Heart right ventricle (tissue), 16 donors: ENCODE measurements at regions not wholly inside any gene's neighbourhood (a gene's known extent, or its start where the extent isn't known, plus 50 kb on each side); places are given as distances from the start of the nearest gene placed in this dataset.
"Not testable (repeated sequence)": the region's sequence is repeated elsewhere in the genome, so short reads cannot be mapped to it uniquely, and the experiment has no call there.

Experiments
- ATAC-seq, 8 donors: fragments of 200-7000 bp; cut with Tn5 transposase; one replicate each; pipeline ENCODE4 v1.9.1; 2020; ENCODE audit warnings: mild to moderate bottlenecking in 8 of 8, moderate library complexity in 8 of 8, moderate number of reproducible peaks in 1 of 8
- DNase-seq, 2 donors: peaks; one replicate each; pipeline ENCODE4 v3.0.0-alpha.2; 2020
- H3K27ac ChIP-seq, 10 donors: fragments of 200-600 bp; sonication (generic) in 2 of 10; one replicate each; pipeline versions ENCODE4 v1.5.0 to v1.8.0; 2020 to 2022; ENCODE audit warnings: mild to moderate bottlenecking in 3 of 10
- H3K27me3 ChIP-seq, 7 donors: fragments of 200-600 bp; one replicate each; pipeline ENCODE4 v1.8.0; 2021 to 2022; ENCODE audit warnings: mild to moderate bottlenecking in 2 of 7
- H3K36me3 ChIP-seq, 9 donors: fragments of 200-600 bp; sonication (generic) in 1 of 9; one replicate each; pipeline versions ENCODE4 v1.5.0 to v1.8.0; 2020 to 2022; ENCODE audit warnings: mild to moderate bottlenecking in 2 of 9
- H3K4me1 ChIP-seq, 9 donors: fragments of 200-600 bp; sonication (generic) in 1 of 9; one replicate each; pipeline versions ENCODE4 v1.5.0 to v1.8.0; 2020 to 2022; ENCODE audit warnings: mild to moderate bottlenecking in 4 of 9
- H3K4me3 ChIP-seq, 10 donors: fragments of 200-600 bp; sonication (generic) in 2 of 10; one replicate each; pipeline versions ENCODE4 v1.5.0 to v1.8.0; 2020 to 2022; ENCODE audit warnings: mild to moderate bottlenecking in 7 of 10, moderate library complexity in 2 of 10
- H3K9me3 ChIP-seq, 11 donors: fragments of 200-600 bp in 10 of 11; sonication (generic) in 2 of 11; one replicate each; pipeline versions ENCODE4 v1.5.0 to v1.8.0; 2013 to 2022; ENCODE audit warnings: mild to moderate bottlenecking in 2 of 11, control low read depth in 1 of 11, moderate library complexity in 1 of 11
- CTCF ChIP-seq, 9 donors: fragments of 200-600 bp; sonication (generic) in 2 of 9; IDR thresholded peaks; one replicate each; pipeline versions ENCODE4 v1.5.0 to v1.8.0; 2021 to 2022; ENCODE audit warnings: antibody characterized with exemption in 9 of 9, mild to moderate bottlenecking in 5 of 9, moderate library complexity in 1 of 9
- WGBS, 2 donors: extraction: QIAGEN DNeasy Blood & Tissue Kit; methylation state at CpG; one replicate each; pipeline ENCODE4 v1.1.7; 2013; ENCODE audit warnings: inconsistent platforms in 1 of 2; 5-methylcytosine and 5-hydroxymethylcytosine counted together
- intact Hi-C, 10 donors: fragments of 100-400 bp; cut with DNase I; formaldehyde crosslinking; loops; one replicate each; pipeline versions ENCODE4 v1.11.1 to v1.14.2; 2022
- donor health status: Arrhythmogenic right ventricular cardiomyopathy.
- donor health status: ischemic (EF 13 %, LVEDD 7.1; RV severe dilation, severe dysfunction).
- donor health status: healthy with polysubstance abuse.
- donor health status: DM: no; HTN: yes; CAD: no.
- donor health status: DM: no; HTN: no; CAD: no.
- donor health status: ischemic (EF 25% LVEDD 6.9; RV normal size, moderate dysfunction).
- donor health status: ischemic (EF 25% LVEDD 5.7; RV mildly dilated, moderate dysfunction).
- donor health status: healthy.
- donor health status: DM: yes; HTN: yes; CAD: no.
- donor health status: Ischemic cardiomyopathy.
- donor health status: ischemic (EF 35%, LVEDD 5.7; RV mildly dilated, moderate dysfunction).
- donor health status: nonischemic (EF 11% LVEDD 7.7; RV severe dilation, severe dysfunction).
- donor health status: DM: yes; HTN: yes; CAD: no.
- donor health status: PGD.
- donor health status: ischemic (EF 29% LVEDD 5.4; RV normal size, mild dysfunction).
- donor health status: nonischemic (EF 23%, LVEDD 6.1; RV moderate dilation, normal function).

GRCh38 chr1:98538106-98538505 lies 123.4 kb upstream of the SNX7 start:
- ATAC-seq (no peak), DNase-seq (no peak)
- Histone ChIP-seq H3K27me3 (no peaks in the 10 kb centered on the region), H3K4me3 (no peak overlapping the region), H3K4me1 (no peaks in the 10 kb centered on the region), H3K9me3 (no peaks in the 10 kb centered on the region), H3K27ac (no peak overlapping the region), H3K36me3 (no peaks in the 10 kb centered on the region)
- 50 to 65% methylated on average over 3 of the region's 3 CpGs for WGBS, 2 donors
- no peak for TF ChIP-seq CTCF (IDR thresholded peaks at IDR 0.05)
- intact Hi-C loops, result no loop called here

- no peak for TF ChIP-seq CTCF (IDR thresholded peaks at IDR 0.05)
- intact Hi-C loops, result no loop called here
- no peak for ATAC-seq
- Histone ChIP-seq H3K9me3 (peaks cover 0 to 38% (median 4%) of the 10 kb centered on the region in 11 donors), H3K4me1 (no peaks in the 10 kb centered on the region), H3K4me3 (no peak overlapping the region), H3K36me3 (no peaks in the 10 kb centered on the region), H3K27ac (no peak overlapping the region), H3K27me3 (no peaks in the 10 kb centered on the region)
- no peak for DNase-seq
- 72% methylated on average over 4 of the region's 4 CpGs for WGBS, 2 donors
Observed at GRCh38 chr1:98523256-98523655, 138.3 kb upstream of the SNX7 start.

GRCh38 chr1:98516306-98516705 lies 145.2 kb upstream of the SNX7 start:
- H3K27me3 ChIP-seq, result no peaks in the 10 kb centered on the region
- intact Hi-C loops, result no loop called here
- WGBS, 2 donors, result 65 to 71% methylated on average over 2 of the region's 2 CpGs
- H3K36me3 ChIP-seq, result no peaks in the 10 kb centered on the region
- peaks cover 0 to 9% (median 0%) of the 10 kb centered on the region in 11 donors for H3K9me3 ChIP-seq
- H3K27ac ChIP-seq, result no peak overlapping the region
- no peaks in the 10 kb centered on the region for H3K4me1 ChIP-seq
- no peak for ATAC-seq
- TF ChIP-seq CTCF (IDR thresholded peaks at IDR 0.05), result no peak
- DNase-seq, result no peak
- H3K4me3 ChIP-seq, result no peak overlapping the region

GRCh38 chr1:98515744-98516143 lies 145.8 kb upstream of the SNX7 start:
- no peaks in the 10 kb centered on the region for H3K36me3 ChIP-seq
- H3K4me3 ChIP-seq, result no peak overlapping the region
- DNase-seq (no peak), ATAC-seq (no peak)
- WGBS, 2 donors, result 77 to 85% methylated on average over 1 of the region's 1 CpG
- H3K9me3 ChIP-seq, result peaks cover 0 to 9% (median 0%) of the 10 kb centered on the region in 11 donors
- no peak for TF ChIP-seq CTCF (IDR thresholded peaks at IDR 0.05)
- intact Hi-C loops, result no loop called here
- H3K4me1 ChIP-seq, result no peaks in the 10 kb centered on the region
- H3K27me3 ChIP-seq, result no peaks in the 10 kb centered on the region
- H3K27ac ChIP-seq, result no peak overlapping the region

GRCh38 chr1:98512216-98512615 lies 149.3 kb upstream of the SNX7 start:
- DNase-seq, H3K4me1 ChIP-seq: not testable (repeated sequence)
- 89 to 94% methylated on average over 12 to 26 of the region's 27 CpGs for WGBS, 2 donors

More at GRCh38 chr1:98512216-98512615, 149.3 kb upstream of the SNX7 start:
- intact Hi-C loops, H3K36me3 ChIP-seq, H3K4me3 ChIP-seq, ATAC-seq, H3K27me3 ChIP-seq, H3K27ac ChIP-seq: not testable (repeated sequence)
- H3K9me3 ChIP-seq, result peaks cover 0 to 33% (median 3%) of the 10 kb centered on the region in 11 donors
